OCI-LY7 (cell line): ENCODE measurements at regions not wholly inside any gene's neighbourhood (a gene's known extent, or its start where the extent isn't known, plus 50 kb on each side); places are given as distances from the start of the nearest gene placed in this dataset.

Source experiments
- EZH2phosphoT487 ChIP-seq: fragments of 200-600 bp; sonication (generic); IDR thresholded peaks from 2 replicates; pipeline ENCODE4 v1.6.1; 2018; ENCODE audit warnings: low read depth, borderline replicate concordance, mild to moderate bottlenecking, mixed run types, antibody characterized with exemption, low read length, moderate library complexity, mixed read lengths
- TF ChIP-seq, protein P1 (sequence below): fragments of 200-600 bp; sonication (generic); conservative IDR thresholded peaks from 2 replicates; pipeline ENCODE4 v1.5.1; 2014; ENCODE audit warnings: mild to moderate bottlenecking, antibody characterized with exemption, low read length, moderate library complexity, mixed read lengths

DNA sequence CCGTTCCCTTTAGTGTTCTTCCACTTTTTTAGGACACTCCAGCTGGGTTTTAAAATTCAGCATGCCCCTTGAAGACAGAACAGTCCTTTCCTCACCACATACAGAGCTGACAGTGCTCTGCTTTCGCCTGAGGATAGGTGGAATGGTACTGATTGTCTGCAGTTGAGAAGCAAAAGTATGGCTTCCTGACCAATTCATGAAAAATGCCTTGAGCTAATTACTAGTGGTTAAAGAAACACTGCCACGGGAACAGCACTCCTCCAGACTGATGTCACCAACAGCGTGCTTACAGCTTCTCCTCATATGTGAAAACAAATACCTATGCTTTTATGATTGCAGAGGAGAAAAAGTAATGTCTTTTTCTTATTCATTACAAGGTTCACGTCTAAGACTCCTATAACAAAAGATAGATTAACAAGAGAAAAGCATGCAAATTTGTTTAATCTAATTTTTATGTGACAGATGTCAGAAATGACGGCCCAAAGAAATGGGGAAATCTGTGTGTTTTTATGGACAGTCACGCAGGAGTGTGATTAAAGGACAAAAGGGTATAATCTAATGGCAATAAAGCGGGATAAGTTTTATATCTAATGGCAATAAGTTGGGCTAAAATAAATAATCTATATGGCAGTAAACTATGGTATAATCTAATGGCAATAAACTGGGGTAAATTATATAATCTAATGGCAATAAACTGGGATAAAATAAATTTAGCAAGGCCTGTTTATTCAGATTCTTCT lies 123.4 kb upstream of the ARHGAP42 start:
- TF ChIP-seq, protein P1, sequence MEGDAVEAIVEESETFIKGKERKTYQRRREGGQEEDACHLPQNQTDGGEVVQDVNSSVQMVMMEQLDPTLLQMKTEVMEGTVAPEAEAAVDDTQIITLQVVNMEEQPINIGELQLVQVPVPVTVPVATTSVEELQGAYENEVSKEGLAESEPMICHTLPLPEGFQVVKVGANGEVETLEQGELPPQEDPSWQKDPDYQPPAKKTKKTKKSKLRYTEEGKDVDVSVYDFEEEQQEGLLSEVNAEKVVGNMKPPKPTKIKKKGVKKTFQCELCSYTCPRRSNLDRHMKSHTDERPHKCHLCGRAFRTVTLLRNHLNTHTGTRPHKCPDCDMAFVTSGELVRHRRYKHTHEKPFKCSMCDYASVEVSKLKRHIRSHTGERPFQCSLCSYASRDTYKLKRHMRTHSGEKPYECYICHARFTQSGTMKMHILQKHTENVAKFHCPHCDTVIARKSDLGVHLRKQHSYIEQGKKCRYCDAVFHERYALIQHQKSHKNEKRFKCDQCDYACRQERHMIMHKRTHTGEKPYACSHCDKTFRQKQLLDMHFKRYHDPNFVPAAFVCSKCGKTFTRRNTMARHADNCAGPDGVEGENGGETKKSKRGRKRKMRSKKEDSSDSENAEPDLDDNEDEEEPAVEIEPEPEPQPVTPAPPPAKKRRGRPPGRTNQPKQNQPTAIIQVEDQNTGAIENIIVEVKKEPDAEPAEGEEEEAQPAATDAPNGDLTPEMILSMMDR, result no peak
- no peak for TF ChIP-seq EZH2phosphoT487
